ENCODE measurements at regions not wholly inside any gene's neighbourhood (a gene's known extent, or its start where the extent isn't known, plus 50 kb on each side); places are given as distances from the start of the nearest gene placed in this dataset.
"Not testable (repeated sequence)": the region's sequence is repeated elsewhere in the genome, so short reads cannot be mapped to it uniquely, and the experiment has no call there.

DNA sequence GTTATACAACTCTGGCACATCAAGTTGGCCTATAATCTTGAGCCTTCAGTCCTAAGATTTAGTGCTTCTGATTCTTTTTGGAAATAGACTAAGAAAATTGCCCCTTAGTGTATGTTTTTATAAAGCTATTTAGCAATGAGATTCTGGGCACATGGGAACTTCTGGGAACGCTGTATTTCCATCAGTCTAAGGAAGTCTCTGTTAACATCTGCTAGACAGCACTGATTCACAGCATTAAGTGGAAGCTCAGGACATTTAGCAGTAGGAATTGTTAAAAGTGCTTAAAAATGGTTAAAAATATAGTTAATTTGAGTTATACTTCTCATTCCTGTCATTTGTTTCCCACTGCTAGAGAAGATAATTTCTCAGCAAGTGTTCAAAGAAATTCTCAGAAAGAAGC, 579.1 kb downstream of the SLC16A7 start:
- H3K4me3 ChIP-seq = no peak overlapping the region
- no peak overlapping the region for H3K27ac ChIP-seq

DNA sequence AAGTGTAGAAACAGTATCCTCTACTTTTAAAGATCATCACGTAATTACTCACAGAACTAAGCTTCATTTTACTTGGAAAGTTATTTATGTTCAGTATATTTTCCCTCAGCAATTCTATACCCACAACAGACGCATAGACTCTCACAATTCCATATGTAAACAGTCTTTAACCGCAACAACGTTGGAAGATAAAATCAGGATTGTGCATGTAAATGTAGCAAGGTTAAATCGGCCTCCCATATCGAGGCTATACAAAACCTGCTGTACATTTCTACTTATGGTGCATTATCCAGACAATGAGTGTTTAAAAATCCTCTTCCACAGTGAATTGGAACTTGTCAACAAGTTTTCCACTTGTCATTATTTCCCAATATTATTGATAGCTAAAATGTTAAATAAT, 581.1 kb downstream of the SLC16A7 start:
- no peak overlapping the region for H3K27ac ChIP-seq
- H3K4me3 ChIP-seq = no peak overlapping the region

GRCh38 chr12:60180298-60180697, 584.5 kb downstream of the SLC16A7 start:
- H3K4me3 ChIP-seq = no peak overlapping the region

DNA sequence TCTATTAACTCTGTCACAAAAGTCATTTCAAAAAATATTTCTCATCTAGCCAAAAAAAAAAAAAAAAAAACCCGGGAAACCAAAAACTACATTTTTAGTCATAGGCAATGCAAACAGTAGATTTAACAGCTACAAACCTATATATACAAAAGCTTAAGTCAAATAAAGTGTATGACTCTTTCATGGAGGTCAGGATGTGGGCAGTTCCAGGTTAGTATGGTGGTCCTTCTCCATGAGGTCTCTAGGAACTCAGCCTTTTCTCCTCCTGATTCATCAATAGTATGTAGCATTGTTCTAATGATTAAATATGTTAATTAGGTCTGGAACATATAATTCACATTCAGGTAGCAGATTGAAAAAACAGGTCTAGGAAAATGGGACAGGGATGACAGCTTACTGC, 586.5 kb downstream of the SLC16A7 start:
- no peak overlapping the region for H3K4me3 ChIP-seq
- no peak overlapping the region for H3K27ac ChIP-seq

More at GRCh38 chr12:60180298-60180697, 584.5 kb downstream of the SLC16A7 start:
- H3K27ac ChIP-seq = no peak overlapping the region

GRCh38 chr12:60184096-60184495, 588.3 kb downstream of the SLC16A7 start:
- Histone ChIP-seq H3K27ac (no peak overlapping the region), H3K4me3 (no peak overlapping the region)

- no peak overlapping the region for H3K27ac ChIP-seq
- H3K4me3 ChIP-seq = no peak overlapping the region
These were observed 589.2 kb downstream of the SLC16A7 start for GRCh38 chr12:60185060-60185459.

DNA sequence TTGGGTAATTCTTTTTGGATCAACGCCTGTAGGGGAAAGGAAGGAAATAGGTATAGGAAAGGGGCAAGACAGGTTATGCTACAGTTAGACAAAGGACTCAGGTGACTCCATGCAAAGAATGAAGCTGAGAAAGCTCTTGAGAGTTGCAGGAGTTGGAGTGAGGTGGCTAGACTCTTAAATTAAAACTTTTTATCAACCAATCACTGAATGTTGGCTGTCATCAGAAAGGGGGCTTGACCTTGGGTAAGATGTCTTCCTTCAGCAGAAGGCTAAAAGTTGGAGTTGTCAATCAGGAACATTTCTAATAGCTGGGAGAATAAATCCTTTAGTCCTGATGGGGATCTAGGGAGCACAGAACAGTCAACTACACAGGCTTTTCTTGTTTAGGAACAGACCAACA, 595.4 kb downstream of the SLC16A7 start:
- H3K4me3 ChIP-seq = no peak overlapping the region
- no peak overlapping the region for H3K27ac ChIP-seq

- H3K27ac ChIP-seq = no peak overlapping the region
- no peak overlapping the region for H3K4me3 ChIP-seq
These were observed 596.0 kb downstream of the SLC16A7 start for GRCh38 chr12:60191676-60192359.

GRCh38 chr12:60194678-60195077, 598.8 kb downstream of the SLC16A7 start:
- Histone ChIP-seq H3K4me3 (no peak overlapping the region), H3K27ac (no peak overlapping the region)

DNA sequence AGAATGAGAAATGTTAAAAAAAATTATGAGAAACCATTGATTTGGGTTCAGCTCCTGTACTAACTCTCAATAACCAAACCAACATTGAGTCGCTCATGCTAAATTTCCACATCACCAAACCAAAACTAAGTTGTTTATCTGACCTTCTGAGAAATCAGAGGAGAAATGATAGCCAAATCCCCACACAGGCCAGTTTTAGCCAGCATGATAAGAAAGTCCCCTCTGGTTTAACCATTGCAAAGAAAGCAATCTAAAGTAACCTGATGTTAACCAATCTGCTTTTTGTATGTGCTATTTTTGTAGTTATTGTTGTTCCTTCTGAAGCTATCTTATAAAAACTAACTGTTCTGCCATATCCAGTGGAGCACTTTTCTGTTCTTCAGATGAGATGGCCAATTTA, 599.7 kb downstream of the SLC16A7 start:
- no peak overlapping the region for H3K4me3 ChIP-seq
- H3K27ac ChIP-seq = no peak overlapping the region

- Histone ChIP-seq H3K27ac (no peak overlapping the region), H3K4me3 (no peak overlapping the region)
These were observed 600.5 kb downstream of the SLC16A7 start for GRCh38 chr12:60196366-60196765.

DNA sequence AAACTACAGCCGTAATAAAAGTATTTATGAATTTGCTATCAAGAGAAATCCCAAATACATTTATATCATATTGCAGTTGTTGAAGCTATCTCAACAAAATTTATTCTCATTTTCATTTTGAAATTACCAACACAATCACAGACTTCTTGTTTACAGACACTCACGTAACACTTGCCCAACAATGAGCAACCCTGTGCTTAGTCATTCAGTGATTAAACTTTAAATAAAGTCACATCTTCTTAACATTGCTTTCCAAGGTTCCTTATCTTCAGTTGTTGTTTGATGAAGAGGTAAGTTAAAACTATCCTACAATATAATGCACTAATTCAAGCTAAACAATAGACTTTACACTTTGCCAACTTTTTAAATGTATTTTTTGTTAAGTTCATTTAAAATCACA, 601.8 kb downstream of the SLC16A7 start:
- no peak overlapping the region for H3K4me3 ChIP-seq
- H3K27ac ChIP-seq = no peak overlapping the region

DNA sequence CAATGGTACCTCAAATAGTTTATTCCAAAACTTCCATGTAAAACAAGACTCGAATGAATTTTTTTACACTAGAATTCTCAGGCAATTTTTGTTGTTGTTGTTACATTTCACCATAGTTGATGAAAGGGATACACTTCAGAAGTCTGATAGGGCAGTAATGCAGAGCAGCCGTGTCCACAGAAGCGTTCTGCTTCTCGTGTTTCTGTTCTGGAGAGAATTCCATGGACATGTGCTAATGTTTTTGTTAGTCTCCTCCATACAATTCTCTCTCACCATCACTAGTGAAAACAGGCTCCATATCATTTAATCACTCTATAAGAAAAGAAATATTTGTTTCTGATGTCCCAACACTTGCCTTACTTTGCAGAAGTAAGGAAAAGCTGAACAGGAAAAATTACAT, 606.1 kb downstream of the SLC16A7 start:
- H3K27ac ChIP-seq = no peak overlapping the region
- no peak overlapping the region for H3K4me3 ChIP-seq

DNA sequence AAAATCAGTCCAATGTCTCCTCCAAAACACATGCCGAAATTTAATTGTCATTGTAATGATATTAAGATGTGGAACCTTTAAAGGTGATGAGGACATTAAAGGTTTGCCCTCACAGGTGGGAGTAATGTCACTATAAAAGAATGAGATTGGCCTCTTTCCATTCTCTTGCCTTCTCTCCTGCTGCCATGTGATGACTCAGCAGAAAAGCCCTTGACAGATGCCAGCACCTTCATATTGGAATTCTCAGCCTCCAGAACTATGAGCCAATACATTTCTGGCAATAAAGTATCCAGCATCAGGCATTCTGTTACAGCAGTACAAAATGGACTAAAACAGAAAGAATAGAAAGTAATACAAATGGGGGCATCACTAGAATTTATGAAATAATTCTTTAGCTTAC, 609.7 kb downstream of the SLC16A7 start:
- no peak overlapping the region for H3K27ac ChIP-seq
- no peak overlapping the region for H3K4me3 ChIP-seq

- peak overlapping the region in 1 of 7 experiments; percentile 4 for H3K4me3 ChIP-seq
- H3K27ac ChIP-seq = no peak overlapping the region
These were observed 613.7 kb downstream of the SLC16A7 start for GRCh38 chr12:60209521-60209920.

DNA sequence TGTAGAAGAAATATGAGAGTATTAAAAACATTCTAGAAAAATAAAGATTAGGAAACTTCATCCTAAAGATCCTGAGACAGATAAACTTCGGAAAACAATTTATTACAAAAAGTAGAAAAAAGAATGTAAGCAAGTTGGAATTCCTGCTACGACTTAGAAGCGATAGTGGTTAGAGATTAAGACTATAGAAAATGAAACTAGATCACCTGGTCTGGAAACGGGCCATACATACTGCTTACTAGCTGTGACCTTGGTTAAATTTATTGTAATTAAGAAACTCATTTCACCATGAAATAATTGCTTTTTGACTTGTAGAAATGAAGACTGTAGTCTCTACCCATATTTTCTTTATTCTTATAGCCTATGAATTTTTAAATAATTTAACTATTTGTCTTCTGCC, 614.1 kb downstream of the SLC16A7 start:
- H3K4me3 ChIP-seq = peak overlapping the region in 1 of 7 experiments; percentile 4

GRCh38 chr12:60210756-60211155, 614.9 kb downstream of the SLC16A7 start:
- Histone ChIP-seq H3K4me3 (no peak overlapping the region), H3K27ac (no peak overlapping the region)

More for the DNA sequence above, 614.1 kb downstream of the SLC16A7 start:
- no peak overlapping the region for H3K27ac ChIP-seq

- Histone ChIP-seq H3K4me3 (no peak overlapping the region), H3K27ac (no peak overlapping the region)
These were observed 615.4 kb downstream of the SLC16A7 start for GRCh38 chr12:60211244-60211643.

DNA sequence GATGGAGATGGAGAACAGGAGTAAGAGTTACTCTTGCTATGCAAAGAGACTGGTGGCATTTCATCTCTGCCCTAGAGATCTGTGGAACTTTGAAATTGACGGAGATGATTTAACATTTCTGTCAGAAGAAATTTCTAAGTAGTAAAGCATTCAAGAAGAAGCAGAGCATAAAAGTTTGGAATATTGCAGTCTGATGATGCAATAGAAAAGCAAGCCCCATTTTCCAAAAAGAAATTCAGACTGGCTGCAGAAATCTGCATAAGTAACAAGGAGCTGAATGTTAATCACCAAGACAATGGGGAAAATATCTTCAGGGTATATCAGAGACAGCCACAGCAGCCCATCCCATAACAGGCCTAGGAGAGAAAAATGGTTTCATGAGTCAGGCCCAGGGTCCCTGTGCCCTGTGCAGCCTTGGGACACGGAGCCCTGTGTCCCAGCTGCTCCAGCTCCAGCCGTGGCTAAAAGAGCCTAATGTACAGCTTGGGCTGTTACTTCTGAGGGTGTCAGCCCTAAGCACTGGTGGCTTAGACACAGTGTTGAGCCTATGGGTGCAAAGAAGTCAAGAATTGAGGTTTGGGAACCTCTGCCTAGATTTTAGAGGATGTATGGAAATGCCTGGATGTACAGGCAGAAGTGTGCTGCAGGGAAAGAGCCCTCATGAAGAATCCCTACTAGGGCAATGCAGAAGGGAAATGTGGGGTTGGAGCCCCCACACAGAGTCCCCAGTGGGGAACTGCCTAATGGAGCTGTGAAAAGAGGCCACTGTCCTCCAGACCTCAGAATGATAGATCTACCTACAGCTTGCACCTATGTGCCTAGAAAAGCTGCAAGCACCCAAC, 616.6 kb downstream of the SLC16A7 start:
- H3K27ac ChIP-seq = no peak overlapping the region
- H3K4me3 ChIP-seq = no peak overlapping the region

DNA sequence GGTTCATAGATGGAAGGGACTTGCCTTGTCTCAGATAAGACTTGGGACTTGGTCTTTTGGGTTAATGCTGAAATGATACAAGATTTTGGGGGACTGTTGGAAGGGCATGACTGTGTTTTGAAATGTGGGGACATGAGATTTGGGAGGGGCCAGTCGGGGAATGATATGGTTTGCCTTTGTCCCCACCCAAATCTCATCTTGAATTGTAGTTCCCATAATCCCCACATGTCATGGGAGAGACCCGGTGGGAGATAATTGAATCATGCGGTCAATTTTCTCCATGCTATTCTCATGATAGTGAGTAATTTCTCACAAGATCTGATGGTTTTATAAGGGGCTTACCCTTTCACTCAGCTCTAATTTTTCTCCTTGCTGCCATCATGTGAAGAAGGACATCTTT, 617.4 kb downstream of the SLC16A7 start:
- not testable (repeated sequence) for H3K4me3 ChIP-seq, H3K27ac ChIP-seq

DNA sequence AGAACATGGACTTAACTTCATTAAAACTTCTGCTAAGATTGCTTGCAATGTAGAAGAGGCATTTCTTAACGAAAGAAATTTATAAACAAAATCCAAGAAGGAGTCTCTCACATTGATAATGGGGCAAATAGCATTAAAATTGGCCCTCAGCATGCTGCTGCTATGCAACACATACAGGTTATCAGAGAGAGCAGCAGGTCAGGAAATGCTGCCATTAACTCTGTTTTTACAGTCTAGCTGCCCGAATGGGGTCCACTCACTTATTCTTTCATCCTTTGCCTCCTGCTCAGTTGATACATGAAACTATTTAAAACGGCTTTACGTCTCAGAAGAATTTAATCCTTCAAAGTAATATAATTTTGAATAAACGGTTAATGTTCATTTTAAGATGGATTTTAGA, 620.4 kb downstream of the SLC16A7 start:
- no peak overlapping the region for H3K4me3 ChIP-seq
- no peak overlapping the region for H3K27ac ChIP-seq
